Testis (tissue), 2 donors: ENCODE measurements at regions not wholly inside any gene's neighbourhood (a gene's known extent, or its start where the extent isn't known, plus 50 kb on each side); places are given as distances from the start of the nearest gene placed in this dataset.
"Not testable (repeated sequence)": the region's sequence is repeated elsewhere in the genome, so short reads cannot be mapped to it uniquely, and the experiment has no call there.

Experiments used
- DNase-seq: peaks from one replicate; pipeline ENCODE4 v3.0.0-alpha.2; 2019
- H3K27ac ChIP-seq, 2 donors: fragments of 200-600 bp; sonication (generic); one replicate each; pipeline ENCODE4 v1.5.1; 2019
- H3K27me3 ChIP-seq: fragments of 200-600 bp; sonication (generic); one replicate; pipeline ENCODE4 v1.5.1; 2019
- H3K36me3 ChIP-seq: fragments of 200-600 bp; sonication (generic); one replicate; pipeline ENCODE4 v1.5.1; 2017; ENCODE audit warnings: low read depth; ENCODE audit errors: missing control alignments
- H3K4me1 ChIP-seq: fragments of 200-600 bp; sonication (generic); one replicate; pipeline ENCODE4 v1.5.1; 2019
- H3K4me3 ChIP-seq, 2 donors: fragments of 200-600 bp; sonication (generic); one replicate each; pipeline ENCODE4 v1.5.1; 2017 to 2019
- H3K9me3 ChIP-seq: fragments of 200-600 bp; sonication (generic); one replicate; pipeline ENCODE4 v1.5.1; 2017
- POLR2A ChIP-seq: fragments of 450-650 bp; IDR thresholded peaks from one replicate; pipeline ENCODE4 v1.6.1; 2017; ENCODE audit warnings: antibody characterized with exemption, mild to moderate bottlenecking, moderate library complexity
- WGBS, 2 donors: methylation state at CpG; one replicate each; pipeline ENCODE4 v1.1.5; 2018; 5-methylcytosine and 5-hydroxymethylcytosine counted together
- intact Hi-C: fragments of 100-400 bp; cut with DNase I; formaldehyde crosslinking; loops from one replicate; pipeline ENCODE4 v1.15.1; 2023; ENCODE audit warnings: low total_unique reads
- TF ChIP-seq, protein P1 (sequence below), 3 experiments: fragments of 450-650 bp in 2 of 3; fragments of 200-600 bp in 1 of 3; sonication (generic) in 1 of 3; IDR thresholded peaks; one replicate each; pipeline ENCODE4 v1.5.1; 2016 to 2019; ENCODE audit warnings: antibody characterized with exemption in 3 of 3, mild to moderate bottlenecking in 2 of 3, moderate library complexity in 1 of 3

- WGBS, 2 donors: 67 to 71% methylated on average over 6 of the region's 6 CpGs
These were observed 2000.4 kb upstream of the RAG2 start for GRCh38 chr11:38598418-38598817.

GRCh38 chr11:38595359-38596016 lies 1997.5 kb upstream of the RAG2 start:
- H3K4me1 ChIP-seq, H3K36me3 ChIP-seq, H3K27ac ChIP-seq, DNase-seq, H3K9me3 ChIP-seq, H3K4me3 ChIP-seq, intact Hi-C loops, H3K27me3 ChIP-seq: not testable (repeated sequence)
- 88 to 92% methylated on average over 13 of the region's 13 CpGs for WGBS, 2 donors

More at GRCh38 chr11:38598418-38598817, 2000.4 kb upstream of the RAG2 start:
- intact Hi-C loops: no loop called here
- TF ChIP-seq, protein P1, sequence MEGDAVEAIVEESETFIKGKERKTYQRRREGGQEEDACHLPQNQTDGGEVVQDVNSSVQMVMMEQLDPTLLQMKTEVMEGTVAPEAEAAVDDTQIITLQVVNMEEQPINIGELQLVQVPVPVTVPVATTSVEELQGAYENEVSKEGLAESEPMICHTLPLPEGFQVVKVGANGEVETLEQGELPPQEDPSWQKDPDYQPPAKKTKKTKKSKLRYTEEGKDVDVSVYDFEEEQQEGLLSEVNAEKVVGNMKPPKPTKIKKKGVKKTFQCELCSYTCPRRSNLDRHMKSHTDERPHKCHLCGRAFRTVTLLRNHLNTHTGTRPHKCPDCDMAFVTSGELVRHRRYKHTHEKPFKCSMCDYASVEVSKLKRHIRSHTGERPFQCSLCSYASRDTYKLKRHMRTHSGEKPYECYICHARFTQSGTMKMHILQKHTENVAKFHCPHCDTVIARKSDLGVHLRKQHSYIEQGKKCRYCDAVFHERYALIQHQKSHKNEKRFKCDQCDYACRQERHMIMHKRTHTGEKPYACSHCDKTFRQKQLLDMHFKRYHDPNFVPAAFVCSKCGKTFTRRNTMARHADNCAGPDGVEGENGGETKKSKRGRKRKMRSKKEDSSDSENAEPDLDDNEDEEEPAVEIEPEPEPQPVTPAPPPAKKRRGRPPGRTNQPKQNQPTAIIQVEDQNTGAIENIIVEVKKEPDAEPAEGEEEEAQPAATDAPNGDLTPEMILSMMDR (IDR thresholded peaks at IDR 0.05): no peak
- no peak for TF ChIP-seq POLR2A
- no peaks in the 10 kb centered on the region for H3K9me3 ChIP-seq
- DNase-seq: no peak
- no peak overlapping the region for H3K27ac ChIP-seq
- H3K4me3 ChIP-seq: no peak overlapping the region
- H3K27me3 ChIP-seq: no peaks in the 10 kb centered on the region
- H3K36me3 ChIP-seq: no peaks in the 10 kb centered on the region
- H3K4me1 ChIP-seq: no peaks in the 10 kb centered on the region

GRCh38 chr11:38594895-38595294 lies 1996.9 kb upstream of the RAG2 start:
- WGBS, 2 donors: 86 to 98% methylated on average over 2 to 3 of the region's 3 CpGs
- no peak for DNase-seq
- Histone ChIP-seq H3K27me3 (no peaks in the 10 kb centered on the region), H3K4me1 (no peaks in the 10 kb centered on the region), H3K9me3 (no peaks in the 10 kb centered on the region), H3K27ac (no peak overlapping the region), H3K36me3 (no peaks in the 10 kb centered on the region), H3K4me3 (no peak overlapping the region)
- TF ChIP-seq, protein P1 (IDR thresholded peaks at IDR 0.05): no peak
- TF ChIP-seq POLR2A: no peak
- intact Hi-C loops: no loop called here

DNA sequence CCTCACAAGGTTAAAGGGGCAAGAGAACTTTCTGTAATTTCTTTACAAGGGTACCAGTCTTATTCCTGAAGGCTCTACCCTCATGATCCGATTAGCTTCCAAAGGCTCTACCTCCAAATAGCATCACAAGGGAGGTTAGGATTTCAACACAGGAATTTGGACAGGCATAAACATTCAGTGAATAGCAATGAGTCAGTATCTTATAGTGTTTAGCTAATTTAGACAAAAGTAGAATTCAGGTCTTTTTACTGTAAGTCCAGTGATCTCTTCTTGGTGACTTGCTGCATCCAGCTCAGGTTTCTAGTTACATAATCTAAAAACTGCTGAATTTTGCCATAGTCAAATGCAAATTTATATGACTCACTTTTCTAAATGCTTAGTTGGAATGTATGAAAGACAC lies 1995.6 kb upstream of the RAG2 start:
- no peak overlapping the region for H3K27ac ChIP-seq
- no peaks in the 10 kb centered on the region for H3K4me1 ChIP-seq
- no peaks in the 10 kb centered on the region for H3K36me3 ChIP-seq
- no peaks in the 10 kb centered on the region for H3K9me3 ChIP-seq
- no peak for DNase-seq
- intact Hi-C loops: no loop called here
- no peaks in the 10 kb centered on the region for H3K27me3 ChIP-seq
- TF ChIP-seq POLR2A: no peak
- TF ChIP-seq, protein P1 (IDR thresholded peaks at IDR 0.05): no peak
- 88 to 92% methylated on average over 1 of the region's 1 CpG for WGBS, 2 donors
- H3K4me3 ChIP-seq: no peak overlapping the region

GRCh38 chr11:38582756-38583155 lies 1984.7 kb upstream of the RAG2 start:
- H3K27ac ChIP-seq: no peak overlapping the region
- DNase-seq: no peak
- H3K4me3 ChIP-seq: no peak overlapping the region
- intact Hi-C loops: no loop called here
- 58 to 69% methylated on average over 3 of the region's 3 CpGs for WGBS, 2 donors
- H3K9me3 ChIP-seq: no peaks in the 10 kb centered on the region
- H3K36me3 ChIP-seq: no peaks in the 10 kb centered on the region
- no peaks in the 10 kb centered on the region for H3K27me3 ChIP-seq
- no peak for TF ChIP-seq POLR2A
- TF ChIP-seq, protein P1 (IDR thresholded peaks at IDR 0.05): no peak
- no peaks in the 10 kb centered on the region for H3K4me1 ChIP-seq
